Esophagus muscularis mucosa (tissue), 3 donors: ENCODE measurements at regions not wholly inside any gene's neighbourhood (a gene's known extent, or its start where the extent isn't known, plus 50 kb on each side); places are given as distances from the start of the nearest gene placed in this dataset.

Experiments
- POLR2A ChIP-seq: fragments of 450-650 bp; IDR thresholded peaks from one replicate; pipeline ENCODE4 v1.6.1; 2017; ENCODE audit warnings: antibody characterized with exemption, moderate library complexity, mild to moderate bottlenecking, low read depth
- TF ChIP-seq, protein P1 (sequence below), 3 experiments: fragments of 200-600 bp in 2 of 3; fragments of 450-650 bp in 1 of 3; sonication (generic) in 2 of 3; IDR thresholded peaks; one replicate each; pipeline ENCODE4 v1.5.1; 2017 to 2019; ENCODE audit warnings: antibody characterized with exemption in 3 of 3, mild to moderate bottlenecking in 2 of 3, moderate library complexity in 1 of 3

DNA sequence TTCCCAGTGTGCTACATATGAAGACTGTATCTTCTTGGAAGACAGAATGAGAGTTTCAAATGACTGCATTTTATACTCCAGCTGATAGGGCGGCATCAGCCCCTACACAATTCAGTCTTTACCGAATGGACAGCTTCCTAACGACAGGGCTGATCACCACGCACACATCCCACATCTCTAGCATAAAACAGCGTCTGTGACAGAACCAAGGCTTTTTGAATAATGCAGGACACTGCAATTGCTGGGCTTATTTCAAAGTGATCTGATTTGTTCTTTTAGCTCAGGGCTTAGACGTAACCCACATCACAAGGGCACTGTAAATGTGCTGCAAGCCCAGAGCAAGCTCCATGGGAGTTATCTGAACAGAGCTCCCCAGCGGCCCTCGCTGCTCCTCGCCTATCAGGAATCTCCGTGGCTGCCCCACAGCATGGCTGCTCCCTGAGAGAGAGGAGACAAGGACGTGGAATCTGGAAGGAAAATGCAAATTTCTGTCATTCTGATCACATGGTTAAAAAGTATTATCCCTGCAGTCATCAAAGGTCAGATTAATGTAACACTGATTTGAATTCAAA is 158.5 kb upstream of the ALKAL2 start:
- TF ChIP-seq, protein P1, sequence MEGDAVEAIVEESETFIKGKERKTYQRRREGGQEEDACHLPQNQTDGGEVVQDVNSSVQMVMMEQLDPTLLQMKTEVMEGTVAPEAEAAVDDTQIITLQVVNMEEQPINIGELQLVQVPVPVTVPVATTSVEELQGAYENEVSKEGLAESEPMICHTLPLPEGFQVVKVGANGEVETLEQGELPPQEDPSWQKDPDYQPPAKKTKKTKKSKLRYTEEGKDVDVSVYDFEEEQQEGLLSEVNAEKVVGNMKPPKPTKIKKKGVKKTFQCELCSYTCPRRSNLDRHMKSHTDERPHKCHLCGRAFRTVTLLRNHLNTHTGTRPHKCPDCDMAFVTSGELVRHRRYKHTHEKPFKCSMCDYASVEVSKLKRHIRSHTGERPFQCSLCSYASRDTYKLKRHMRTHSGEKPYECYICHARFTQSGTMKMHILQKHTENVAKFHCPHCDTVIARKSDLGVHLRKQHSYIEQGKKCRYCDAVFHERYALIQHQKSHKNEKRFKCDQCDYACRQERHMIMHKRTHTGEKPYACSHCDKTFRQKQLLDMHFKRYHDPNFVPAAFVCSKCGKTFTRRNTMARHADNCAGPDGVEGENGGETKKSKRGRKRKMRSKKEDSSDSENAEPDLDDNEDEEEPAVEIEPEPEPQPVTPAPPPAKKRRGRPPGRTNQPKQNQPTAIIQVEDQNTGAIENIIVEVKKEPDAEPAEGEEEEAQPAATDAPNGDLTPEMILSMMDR (IDR thresholded peaks at IDR 0.05), result no peak
- no peak for TF ChIP-seq POLR2A
